HepG2 (cell line): ENCODE measurements at regions not wholly inside any gene's neighbourhood (a gene's known extent, or its start where the extent isn't known, plus 50 kb on each side); places are given as distances from the start of the nearest gene placed in this dataset.
"Not testable (repeated sequence)": the region's sequence is repeated elsewhere in the genome, so short reads cannot be mapped to it uniquely, and the experiment has no call there.

Experiments
- ATAC-seq: fragments of 200-7000 bp; cut with Tn5 transposase; 3 replicates; pipeline ENCODE4 v1.9.1; 2020; ENCODE audit warnings: mild to moderate bottlenecking, moderate library complexity
- BruUV-seq: library from RNA; stranded (reverse); fragments of 400-500 nt; replicated peaks from 2 replicates; lab custom pipeline; 2021; lab: Mats Ljungman, UMichigan
- CTCF ChIA-PET: fragments of 300-600 bp; formaldehyde crosslinking; extraction: SDS; loops from one replicate; lab custom pipeline; 2021; ENCODE audit warnings: low total read pairs, inconsistent platforms, low intra/inter-chr PET ratio; lab: Yijun Ruan, JAX
- POLR2A ChIA-PET: fragments of 350-600 bp; sonication (Branson Sonifier 250); formaldehyde crosslinking; loops from one replicate; lab custom pipeline; 2020; ENCODE audit warnings: antibody characterized with exemption, inconsistent platforms; lab: Yijun Ruan, JAX
- DNase-seq: peaks from one replicate; pipeline ENCODE4 v3.0.0-alpha.2; 2015; ENCODE audit warnings: low spot score
- FAIRE-seq: peaks from 3 replicates; lab custom pipeline; 2011; peaks lifted over from hg19 to GRCh38; lab: Jason Lieb, UNC
- H2AFZ ChIP-seq: one replicate; pipeline ENCODE4 v1.6.1; 2011; ENCODE audit warnings: low read length, inconsistent platforms
- H3K27ac ChIP-seq: fragments of 300-600 bp; 3 replicates; pipeline ENCODE4 v1.8.0; 2011; ENCODE audit warnings: mixed run types, mild to moderate bottlenecking, mixed read lengths, low read length, inconsistent platforms; ENCODE audit not compliant: insufficient read depth; ENCODE audit errors: extremely low read length
- H3K27me3 ChIP-seq, 2 experiments: fragments of 200-600 bp in 1 of 2; 2 replicates in 1 of 2; 3 replicates in 1 of 2; pipeline versions ENCODE4 v1.6.0 to v1.8.0; 2011; ENCODE audit warnings: low read length in 2 of 2, mild to moderate bottlenecking in 2 of 2, moderate library complexity in 2 of 2, inconsistent platforms in 1 of 2; ENCODE audit not compliant: insufficient read depth in 2 of 2, control insufficient read depth in 1 of 2
- H3K36me3 ChIP-seq, 2 experiments: fragments of 200-600 bp in 1 of 2; replicated peaks in 1 of 2; 2 replicates in 1 of 2; 3 replicates in 1 of 2; pipeline versions ENCODE4 v1.5.1 to v1.8.0; 2011; ENCODE audit warnings: low read length in 2 of 2, inconsistent platforms in 1 of 2; ENCODE audit not compliant: insufficient read depth in 2 of 2, control insufficient read depth in 1 of 2
- H3K4me1 ChIP-seq: 2 replicates; pipeline ENCODE4 v1.5.1; 2012; ENCODE audit warnings: low read length, inconsistent platforms; ENCODE audit not compliant: insufficient read depth
- H3K4me2 ChIP-seq: 2 replicates; pipeline ENCODE4 v1.6.0; 2011; ENCODE audit warnings: low read depth, low read length, inconsistent platforms
- H3K4me3 ChIP-seq, 3 experiments: fragments of 200-600 bp in 1 of 3; sonication (generic), shearing (Covaris generic) in 1 of 3; replicated peaks in 1 of 3; 2 replicates each; pipeline ENCODE4 v1.5.1; 2011 to 2016; ENCODE audit warnings: low read length in 3 of 3, inconsistent platforms in 2 of 3, low read depth in 2 of 3, mild to moderate bottlenecking in 2 of 3, control low read depth in 1 of 3, mixed read lengths in 1 of 3; ENCODE audit not compliant: insufficient read depth in 1 of 3
- H3K79me2 ChIP-seq: one replicate; pipeline ENCODE4 v1.6.1; 2011; ENCODE audit warnings: low read length, inconsistent platforms; ENCODE audit not compliant: insufficient read depth
- H3K9ac ChIP-seq: 2 replicates; pipeline ENCODE4 v1.6.0; 2011; ENCODE audit warnings: mild to moderate bottlenecking, low read depth, low read length, inconsistent platforms; ENCODE audit not compliant: insufficient read depth
- H3K9me3 ChIP-seq: 2 replicates; pipeline ENCODE4 v1.5.1; 2012; ENCODE audit warnings: mild to moderate bottlenecking, low read length
- H4K20me1 ChIP-seq: 2 replicates; pipeline ENCODE4 v1.6.0; 2011; ENCODE audit warnings: inconsistent platforms, mild to moderate bottlenecking, low read length, moderate library complexity; ENCODE audit not compliant: insufficient read depth
- HCFC1 ChIP-seq: fragments of 150-350 bp; IDR thresholded peaks from 2 replicates; pipeline ENCODE4 v1.6.1; 2014; ENCODE audit warnings: low read depth, low read length
- KAT2B ChIP-seq: fragments of 150-350 bp; IDR thresholded peaks from 2 replicates; pipeline ENCODE4 v1.6.1; 2014; ENCODE audit warnings: low read depth, low read length, borderline replicate concordance
- MTF1 ChIP-seq: sonication (generic); formaldehyde crosslinking; IDR thresholded peaks from 2 replicates; pipeline ENCODE4 v1.5.0; 2020; ENCODE audit warnings: missing genetic modification reagents
- NFIB ChIP-seq: sonication (generic); formaldehyde crosslinking; IDR thresholded peaks from 2 replicates; pipeline ENCODE4 v1.9.0; 2021; ENCODE audit warnings: missing genetic modification reagents, mild to moderate bottlenecking, borderline replicate concordance
- TIGD3 ChIP-seq: sonication (generic); formaldehyde crosslinking; IDR thresholded peaks from 2 replicates; pipeline ENCODE4 v1.5.1; 2020; ENCODE audit warnings: mild to moderate bottlenecking, missing genetic modification reagents, borderline replicate concordance
- ZSCAN22 ChIP-seq: sonication (generic); formaldehyde crosslinking; IDR thresholded peaks from 2 replicates; pipeline ENCODE4 v1.4.0; 2020; ENCODE audit warnings: mild to moderate bottlenecking, missing genetic modification reagents
- WGBS: methylation state at CpG from one replicate; pipeline ENCODE4 v1.1.6; 2017; ENCODE audit warnings: low lambda C conversion rate; 5-methylcytosine and 5-hydroxymethylcytosine counted together
- in situ Hi-C: cut with HindIII; loops from 2 replicates; pipeline ENCODE4 v1.10.0; 2017; ENCODE audit warnings: low pct_unique_long_range_greater_than_20kb; ENCODE audit not compliant: extremely low pct_ligation_motif_present
- intact Hi-C: fragments of 100-400 bp; cut with micrococcal nuclease; formaldehyde crosslinking; loops from one replicate; pipeline ENCODE4 v1.10.0; 2022; ENCODE audit not compliant: unreplicated experiment
- TF ChIP-seq, protein P1 (sequence below): sonication (generic); formaldehyde crosslinking; IDR thresholded peaks from 2 replicates; pipeline ENCODE4 v1.5.0; 2020; ENCODE audit warnings: mild to moderate bottlenecking, missing genetic modification reagents
- TF ChIP-seq, protein P2 (sequence below): sonication (generic); formaldehyde crosslinking; IDR thresholded peaks from 2 replicates; pipeline ENCODE4 v1.4.0; 2020; ENCODE audit warnings: mild to moderate bottlenecking, missing genetic modification reagents
- TF ChIP-seq, protein P3 (sequence below): sonication (generic); formaldehyde crosslinking; IDR thresholded peaks from 2 replicates; pipeline ENCODE4 v1.5.0; 2020; ENCODE audit warnings: mild to moderate bottlenecking, missing genetic modification reagents, borderline replicate concordance

DNA sequence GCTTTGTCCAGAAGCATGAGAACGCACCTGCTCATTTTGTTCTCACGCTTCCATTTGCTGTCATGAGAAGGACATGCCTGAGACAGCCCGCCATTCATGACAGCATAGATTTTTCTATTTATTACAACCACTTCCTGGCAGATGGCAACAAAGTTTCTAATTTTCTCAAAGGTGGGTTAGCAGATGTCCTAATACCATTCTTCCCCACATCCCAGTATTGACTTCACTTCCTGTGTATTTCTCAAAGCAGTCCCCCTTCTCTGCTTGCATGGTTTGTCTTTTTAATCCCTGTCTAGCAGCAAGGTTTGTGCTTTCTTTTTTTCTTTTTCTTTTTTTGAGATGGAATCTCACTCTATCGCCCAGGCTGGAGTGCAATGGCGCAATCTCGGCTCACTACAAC, 94.3 kb downstream of the ISX start (continued):
- TF ChIP-seq, protein P1, sequence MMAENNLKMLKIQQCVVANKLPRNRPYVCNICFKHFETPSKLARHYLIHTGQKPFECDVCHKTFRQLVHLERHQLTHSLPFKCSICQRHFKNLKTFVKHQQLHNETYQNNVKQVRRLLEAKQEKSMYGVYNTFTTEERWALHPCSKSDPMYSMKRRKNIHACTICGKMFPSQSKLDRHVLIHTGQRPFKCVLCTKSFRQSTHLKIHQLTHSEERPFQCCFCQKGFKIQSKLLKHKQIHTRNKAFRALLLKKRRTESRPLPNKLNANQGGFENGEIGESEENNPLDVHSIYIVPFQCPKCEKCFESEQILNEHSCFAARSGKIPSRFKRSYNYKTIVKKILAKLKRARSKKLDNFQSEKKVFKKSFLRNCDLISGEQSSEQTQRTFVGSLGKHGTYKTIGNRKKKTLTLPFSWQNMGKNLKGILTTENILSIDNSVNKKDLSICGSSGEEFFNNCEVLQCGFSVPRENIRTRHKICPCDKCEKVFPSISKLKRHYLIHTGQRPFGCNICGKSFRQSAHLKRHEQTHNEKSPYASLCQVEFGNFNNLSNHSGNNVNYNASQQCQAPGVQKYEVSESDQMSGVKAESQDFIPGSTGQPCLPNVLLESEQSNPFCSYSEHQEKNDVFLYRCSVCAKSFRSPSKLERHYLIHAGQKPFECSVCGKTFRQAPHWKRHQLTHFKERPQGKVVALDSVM (CRISPR knock-in tag): no peak
- TF ChIP-seq KAT2B: no peak
- no peak for TF ChIP-seq NFIB (CRISPR knock-in tag)
- TF ChIP-seq, protein P2, sequence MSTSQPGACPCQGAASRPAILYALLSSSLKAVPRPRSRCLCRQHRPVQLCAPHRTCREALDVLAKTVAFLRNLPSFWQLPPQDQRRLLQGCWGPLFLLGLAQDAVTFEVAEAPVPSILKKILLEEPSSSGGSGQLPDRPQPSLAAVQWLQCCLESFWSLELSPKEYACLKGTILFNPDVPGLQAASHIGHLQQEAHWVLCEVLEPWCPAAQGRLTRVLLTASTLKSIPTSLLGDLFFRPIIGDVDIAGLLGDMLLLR: no peak
- TF ChIP-seq HCFC1: no peak
- TF ChIP-seq, protein P3, sequence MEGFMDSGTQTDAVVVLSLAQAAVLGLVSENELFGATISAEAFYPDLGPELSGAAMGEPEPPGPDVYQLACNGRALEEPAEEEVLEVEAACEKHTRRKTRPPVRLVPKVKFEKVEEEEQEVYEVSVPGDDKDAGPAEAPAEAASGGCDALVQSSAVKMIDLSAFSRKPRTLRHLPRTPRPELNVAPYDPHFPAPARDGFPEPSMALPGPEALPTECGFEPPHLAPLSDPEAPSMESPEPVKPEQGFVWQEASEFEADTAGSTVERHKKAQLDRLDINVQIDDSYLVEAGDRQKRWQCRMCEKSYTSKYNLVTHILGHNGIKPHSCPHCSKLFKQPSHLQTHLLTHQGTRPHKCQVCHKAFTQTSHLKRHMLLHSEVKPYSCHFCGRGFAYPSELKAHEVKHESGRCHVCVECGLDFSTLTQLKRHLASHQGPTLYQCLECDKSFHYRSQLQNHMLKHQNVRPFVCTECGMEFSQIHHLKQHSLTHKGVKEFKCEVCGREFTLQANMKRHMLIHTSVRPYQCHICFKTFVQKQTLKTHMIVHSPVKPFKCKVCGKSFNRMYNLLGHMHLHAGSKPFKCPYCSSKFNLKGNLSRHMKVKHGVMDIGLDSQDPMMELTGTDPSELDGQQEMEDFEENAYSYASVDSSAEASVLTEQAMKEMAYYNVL (CRISPR knock-in tag): no peak
- TF ChIP-seq MTF1 (CRISPR knock-in tag): no peak
- TF ChIP-seq ZSCAN22 (CRISPR knock-in tag): no peak
- no peak for TF ChIP-seq TIGD3 (CRISPR knock-in tag)
- TF ChIP-seq, all 625 proteins: peak for 0

GRCh38 chr22:35165896-35166295, 91.4 kb upstream of the HMGXB4 start:
- H3K79me2 ChIP-seq, POLR2A ChIA-PET, H3K9me3 ChIP-seq, H3K9ac ChIP-seq, ATAC-seq, DNase-seq, H3K4me3 ChIP-seq, CTCF ChIA-PET, intact Hi-C loops, H3K27ac ChIP-seq, FAIRE-seq, H3K36me3 ChIP-seq, H3K4me2 ChIP-seq, H3K27me3 ChIP-seq, in situ Hi-C loops, H3K4me1 ChIP-seq, H2AFZ ChIP-seq, BruUV-seq, H4K20me1 ChIP-seq: not testable (repeated sequence)
- WGBS: 78% methylated on average over 6 of the region's 11 CpGs
